Mammary epithelial cell (primary cell): ENCODE measurements at regions not wholly inside any gene's neighbourhood (a gene's known extent, or its start where the extent isn't known, plus 50 kb on each side); places are given as distances from the start of the nearest gene placed in this dataset.

Source experiments
- EZH2 ChIP-seq: IDR thresholded peaks from 2 replicates; pipeline ENCODE4 v1.6.1; 2012; ENCODE audit warnings: low read length, inconsistent platforms, borderline replicate concordance
- TF ChIP-seq, protein P1 (sequence below), 2 donors: IDR thresholded peaks in 1 of 2; conservative IDR thresholded peaks in 1 of 2; 2 replicates each; pipeline ENCODE4 v1.5.1; 2011 to 2012; ENCODE audit warnings: inconsistent platforms in 2 of 2, low read length in 2 of 2, mild to moderate bottlenecking in 2 of 2, control low read depth in 1 of 2, low read depth in 1 of 2; ENCODE audit not compliant: insufficient read depth in 1 of 2; ENCODE audit errors: extremely low read depth in 1 of 2

DNA sequence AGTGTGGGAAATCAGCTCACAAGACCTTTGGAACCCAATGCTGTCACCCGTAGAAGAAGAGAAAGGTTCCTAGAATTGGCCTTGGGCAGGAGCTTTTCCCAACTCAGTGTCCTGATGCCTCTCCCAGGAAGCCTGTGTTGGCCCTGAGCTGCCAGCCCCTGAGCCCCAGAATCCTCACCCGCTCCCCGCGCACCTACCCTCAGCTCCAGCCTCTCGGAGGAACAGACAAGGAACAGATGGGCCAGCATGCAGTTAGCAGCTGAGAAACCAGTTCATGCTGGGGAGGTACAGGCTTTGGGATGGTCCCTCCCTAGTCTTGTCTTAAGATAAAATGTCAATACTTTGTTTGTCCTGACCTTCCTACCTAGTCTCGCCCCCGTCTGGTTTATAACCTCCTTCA, 121.9 kb upstream of the CDH4 start:
- no peak for TF ChIP-seq EZH2
- TF ChIP-seq, protein P1, sequence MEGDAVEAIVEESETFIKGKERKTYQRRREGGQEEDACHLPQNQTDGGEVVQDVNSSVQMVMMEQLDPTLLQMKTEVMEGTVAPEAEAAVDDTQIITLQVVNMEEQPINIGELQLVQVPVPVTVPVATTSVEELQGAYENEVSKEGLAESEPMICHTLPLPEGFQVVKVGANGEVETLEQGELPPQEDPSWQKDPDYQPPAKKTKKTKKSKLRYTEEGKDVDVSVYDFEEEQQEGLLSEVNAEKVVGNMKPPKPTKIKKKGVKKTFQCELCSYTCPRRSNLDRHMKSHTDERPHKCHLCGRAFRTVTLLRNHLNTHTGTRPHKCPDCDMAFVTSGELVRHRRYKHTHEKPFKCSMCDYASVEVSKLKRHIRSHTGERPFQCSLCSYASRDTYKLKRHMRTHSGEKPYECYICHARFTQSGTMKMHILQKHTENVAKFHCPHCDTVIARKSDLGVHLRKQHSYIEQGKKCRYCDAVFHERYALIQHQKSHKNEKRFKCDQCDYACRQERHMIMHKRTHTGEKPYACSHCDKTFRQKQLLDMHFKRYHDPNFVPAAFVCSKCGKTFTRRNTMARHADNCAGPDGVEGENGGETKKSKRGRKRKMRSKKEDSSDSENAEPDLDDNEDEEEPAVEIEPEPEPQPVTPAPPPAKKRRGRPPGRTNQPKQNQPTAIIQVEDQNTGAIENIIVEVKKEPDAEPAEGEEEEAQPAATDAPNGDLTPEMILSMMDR (conservative IDR thresholded peaks at IDR 0.05 in 1 of 2, IDR thresholded peaks at IDR 0.05 in 1 of 2; ENCODE audit: extremely low read depth in 1 of 2, insufficient read depth in 1 of 2, low read depth in 1 of 2, low read length in 2 of 2) = no peak
